ENCODE measurements at regions not wholly inside any gene's neighbourhood (a gene's known extent, or its start where the extent isn't known, plus 50 kb on each side); places are given as distances from the start of the nearest gene placed in this dataset.

GRCh38 chr9:19995619-19996018, 206.8 kb upstream of the SLC24A2 start:
- DNase-seq = no peak

DNA sequence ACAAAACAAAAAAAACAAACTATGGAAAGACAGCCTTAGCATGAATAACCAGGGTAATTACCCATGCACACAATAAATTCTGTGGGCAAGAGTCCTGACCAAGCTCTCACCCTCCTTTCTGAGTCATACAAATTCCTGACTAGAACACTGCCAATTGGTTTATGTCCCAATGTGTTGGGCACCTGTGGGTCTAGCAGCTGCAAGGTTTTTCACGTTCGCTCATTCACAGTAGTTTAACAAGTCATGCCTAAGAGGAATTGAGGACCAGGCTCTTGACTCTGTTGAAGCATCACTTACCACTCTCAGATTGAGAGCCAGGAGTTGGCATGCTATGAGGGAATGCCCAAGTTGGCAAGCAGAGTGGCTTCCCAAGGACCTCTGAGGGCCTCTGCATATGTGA, 205.5 kb upstream of the SLC24A2 start:
- no peak for DNase-seq

- DNase-seq = peak; percentile 75
Measured at GRCh38 chr9:19992556-19992955, 203.7 kb upstream of the SLC24A2 start.

DNA sequence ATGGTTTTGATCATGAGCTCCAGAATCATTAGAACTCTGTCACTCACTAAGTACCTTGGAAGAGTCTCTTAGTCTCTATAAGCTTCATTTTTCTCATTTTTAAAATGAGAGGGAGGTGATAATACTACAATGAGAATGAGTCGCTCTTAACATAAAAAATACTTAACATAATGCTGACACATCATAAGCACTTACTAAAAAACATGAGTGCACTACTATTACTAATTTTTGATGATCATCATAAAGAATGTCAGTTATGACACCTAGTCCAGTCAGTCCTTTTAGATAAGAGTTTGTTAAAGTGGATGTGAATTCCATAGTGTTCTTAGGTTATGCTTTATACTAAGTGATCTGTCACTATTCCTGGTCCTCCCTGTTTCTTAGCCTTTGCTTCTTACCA, 200.4 kb upstream of the SLC24A2 start:
- DNase-seq = no peak

GRCh38 chr9:19988281-19988680, 199.4 kb upstream of the SLC24A2 start:
- DNase-seq = peak; percentile 66

DNA sequence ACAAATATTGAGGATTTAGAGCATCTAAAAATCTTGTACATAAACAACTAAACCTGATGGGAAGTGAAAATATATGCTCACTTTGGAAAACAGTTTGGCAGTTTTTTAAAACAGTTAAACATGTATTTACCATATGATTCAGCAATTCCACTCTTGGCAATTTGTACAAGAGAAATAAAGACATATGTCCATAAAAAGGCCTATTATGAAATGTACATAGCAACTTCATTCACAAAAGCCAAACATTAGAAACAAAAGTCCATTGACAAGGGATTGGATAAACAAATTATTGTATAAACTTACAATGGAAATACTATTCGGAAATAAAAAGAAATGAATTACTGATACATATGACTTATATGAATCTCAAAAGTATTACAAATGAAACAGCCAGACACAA, 196.2 kb upstream of the SLC24A2 start:
- no peak for DNase-seq

- no peak for DNase-seq
Measured at GRCh38 chr9:19976226-19976625, 187.4 kb upstream of the SLC24A2 start.

GRCh38 chr9:19975499-19975898, 186.7 kb upstream of the SLC24A2 start:
- DNase-seq = no peak

GRCh38 chr9:19969721-19970120, 180.9 kb upstream of the SLC24A2 start:
- no peak for DNase-seq

DNA sequence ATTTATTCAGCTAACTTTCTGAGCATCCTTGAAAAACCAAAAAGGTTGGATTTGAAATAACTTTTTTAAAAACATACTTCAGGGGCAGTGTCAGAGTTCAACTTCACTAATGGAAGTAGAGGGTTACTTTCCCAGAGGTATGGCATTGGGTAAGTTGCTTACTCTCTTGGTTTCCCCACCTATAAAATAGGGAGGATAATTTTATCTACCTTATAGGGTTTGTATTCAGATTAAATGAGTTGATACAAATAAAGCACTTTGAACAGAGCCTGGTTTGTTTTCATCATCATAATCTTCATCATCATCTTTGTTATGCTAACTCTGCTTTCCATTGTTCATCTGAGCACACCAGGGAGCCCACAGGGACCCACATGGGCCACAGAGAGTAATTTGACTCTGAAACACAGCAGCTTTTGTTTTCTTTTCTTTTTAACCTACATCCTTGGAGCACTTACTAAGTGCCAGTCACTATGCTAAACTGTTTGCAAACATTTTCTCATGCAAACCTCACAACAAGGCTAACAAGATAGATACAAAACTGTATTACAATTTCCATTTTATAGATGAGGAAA, 179.1 kb upstream of the SLC24A2 start:
- no peak for DNase-seq

DNA sequence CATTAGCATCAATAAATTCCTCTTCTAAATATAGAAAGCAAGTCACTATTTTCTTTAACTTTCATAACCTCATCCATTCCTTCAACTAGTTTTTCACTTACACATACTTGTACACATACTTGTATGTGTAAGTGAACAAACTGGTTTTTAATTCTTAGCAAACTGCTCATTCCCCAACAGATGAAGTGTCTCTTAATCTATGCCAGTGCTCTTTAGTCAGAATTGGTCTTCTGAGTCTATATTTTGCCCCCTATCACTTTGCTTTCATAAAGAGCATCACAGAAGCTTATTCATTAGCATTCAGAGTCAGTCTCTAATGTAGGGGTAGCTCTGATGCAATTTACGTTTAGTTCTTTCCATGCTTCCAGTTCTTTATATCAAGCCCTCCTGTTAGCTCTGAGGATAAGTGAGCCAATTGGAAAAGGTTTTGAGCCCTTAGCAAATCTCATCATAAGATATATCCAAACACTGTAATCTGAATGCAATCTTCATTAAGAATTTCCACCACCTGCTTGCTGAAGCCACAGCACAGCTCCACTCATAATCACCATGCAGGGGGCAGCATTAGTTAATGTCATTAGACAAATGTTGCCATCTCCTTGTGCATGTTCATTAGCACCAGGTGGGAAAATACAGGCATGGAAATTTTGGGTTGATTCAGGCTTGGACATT, 178.5 kb upstream of the SLC24A2 start:
- peak; percentile 76 for DNase-seq

DNA sequence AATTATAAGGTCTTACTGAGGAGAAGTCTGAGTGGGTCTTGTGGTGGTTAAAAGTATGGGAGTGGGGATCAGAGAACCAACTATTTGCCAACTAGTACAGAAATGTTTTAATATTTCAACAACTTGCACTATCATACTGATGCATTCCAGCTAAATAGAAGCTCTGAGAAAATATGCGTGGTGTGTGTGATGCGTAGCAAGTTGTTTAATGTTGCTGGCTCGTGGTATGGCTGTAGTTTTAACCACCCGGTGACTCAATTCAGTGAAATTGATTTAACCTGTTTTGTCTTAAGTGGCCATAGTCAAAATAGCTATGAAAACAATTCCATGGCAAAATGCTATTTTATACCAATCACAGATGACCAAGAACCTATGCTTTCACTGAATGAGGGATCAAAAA, 176.5 kb upstream of the SLC24A2 start:
- DNase-seq = no peak

DNA sequence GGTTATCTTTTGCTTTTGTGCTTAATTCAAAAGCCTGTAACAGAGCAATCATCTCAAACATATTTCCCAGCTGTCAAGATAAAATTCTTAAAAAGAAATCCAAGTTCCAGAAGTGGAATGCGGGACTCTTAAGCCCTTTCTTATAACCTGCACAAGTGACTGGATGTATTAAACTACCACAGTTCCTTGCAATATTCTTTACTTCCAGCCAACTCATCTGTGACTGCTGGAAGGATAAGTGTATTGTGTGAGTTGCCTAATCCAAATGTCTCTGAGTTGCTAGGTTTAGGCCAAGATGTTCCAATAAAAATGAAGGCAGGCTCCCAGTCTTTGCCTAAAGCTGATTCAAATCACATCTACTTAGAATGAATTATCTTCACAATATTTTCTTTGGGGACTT, 159.2 kb upstream of the SLC24A2 start:
- DNase-seq = no peak

GRCh38 chr9:19946441-19947109, 157.7 kb upstream of the SLC24A2 start:
- no peak for DNase-seq

- DNase-seq = no peak
Measured at GRCh38 chr9:19941874-19942273, 153.0 kb upstream of the SLC24A2 start.

DNA sequence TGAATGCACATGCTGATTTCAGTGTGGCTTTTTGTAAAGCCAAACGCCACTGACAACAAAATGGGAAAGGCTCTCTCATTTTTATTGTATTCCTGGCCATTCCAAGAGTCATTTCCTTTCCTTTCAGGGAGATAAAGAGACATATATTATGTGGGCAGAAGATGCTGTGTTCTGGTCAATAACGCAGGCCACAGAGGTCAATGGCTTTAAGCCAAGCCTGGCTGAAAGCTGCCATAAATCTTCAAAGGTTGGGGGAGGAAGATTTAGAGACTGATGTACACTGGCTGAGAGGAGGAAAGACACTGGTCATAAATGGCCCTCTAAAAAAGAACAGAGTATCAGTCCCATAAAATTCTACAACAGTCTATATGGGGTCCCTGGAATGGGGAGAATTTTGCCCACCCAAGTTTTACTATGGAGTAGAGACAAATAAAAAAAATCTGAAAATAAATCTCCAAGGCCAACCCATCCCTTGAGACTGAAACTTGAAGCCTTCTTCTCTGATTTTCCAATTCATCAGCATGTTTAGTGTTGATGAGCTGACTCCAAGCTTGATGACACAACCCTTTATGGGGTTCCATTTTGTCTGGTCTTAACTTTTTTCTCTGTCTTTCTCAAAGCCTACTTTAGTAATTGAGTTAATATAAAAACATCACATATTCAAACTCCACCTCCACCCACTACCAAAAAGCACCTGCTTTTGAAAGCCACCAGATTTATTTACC, 152.1 kb upstream of the SLC24A2 start:
- DNase-seq = no peak

GRCh38 chr9:19939734-19940278, 151.0 kb upstream of the SLC24A2 start:
- peak; percentile 88 for DNase-seq

GRCh38 chr9:19938990-19939733, 150.3 kb upstream of the SLC24A2 start:
- DNase-seq = no peak

GRCh38 chr9:19937121-19937520, 148.3 kb upstream of the SLC24A2 start:
- no peak for DNase-seq

DNA sequence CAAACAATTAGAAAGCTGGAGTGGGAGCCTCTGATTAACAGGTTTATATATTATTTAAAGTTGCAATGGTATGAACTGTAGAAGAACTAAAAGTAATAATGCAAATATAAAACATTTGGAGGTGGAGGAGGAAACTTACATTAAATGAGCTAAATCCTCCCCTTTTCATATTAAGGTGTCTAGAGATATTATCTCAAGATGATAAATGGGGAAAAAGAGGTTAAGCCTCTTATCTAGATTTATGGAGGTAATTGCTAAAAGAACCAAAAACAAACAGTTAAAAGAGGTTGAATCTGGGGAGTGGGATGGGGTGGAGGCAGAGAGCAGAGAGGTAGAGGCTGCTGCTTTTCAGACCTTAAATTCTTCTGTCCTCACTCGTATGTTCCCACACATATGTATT, 147.8 kb upstream of the SLC24A2 start:
- DNase-seq = no peak

DNA sequence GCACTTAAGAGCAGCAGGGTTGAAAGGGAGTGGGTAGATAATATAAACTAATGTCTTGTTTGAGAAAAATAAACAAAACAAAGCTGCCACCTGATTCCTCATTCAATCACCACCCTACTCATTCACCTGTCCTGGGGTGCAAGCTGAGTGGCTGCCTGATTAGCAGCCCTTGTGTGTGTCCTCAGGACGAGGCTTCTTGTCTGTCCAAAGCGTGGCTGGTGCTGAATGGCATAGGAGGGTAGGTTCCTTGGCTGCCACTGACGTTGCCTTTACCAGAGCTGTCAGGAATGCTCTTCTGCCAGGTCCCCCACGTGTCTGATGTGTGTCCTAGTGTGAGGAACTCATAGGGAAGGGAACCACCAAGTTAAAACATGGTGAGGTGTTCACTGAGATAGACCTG, 146.6 kb upstream of the SLC24A2 start:
- no peak for DNase-seq

GRCh38 chr9:19934301-19934871, 145.5 kb upstream of the SLC24A2 start:
- no peak for DNase-seq
